ENCODE measurements at regions not wholly inside any gene's neighbourhood (a gene's known extent, or its start where the extent isn't known, plus 50 kb on each side); places are given as distances from the start of the nearest gene placed in this dataset.

DNA sequence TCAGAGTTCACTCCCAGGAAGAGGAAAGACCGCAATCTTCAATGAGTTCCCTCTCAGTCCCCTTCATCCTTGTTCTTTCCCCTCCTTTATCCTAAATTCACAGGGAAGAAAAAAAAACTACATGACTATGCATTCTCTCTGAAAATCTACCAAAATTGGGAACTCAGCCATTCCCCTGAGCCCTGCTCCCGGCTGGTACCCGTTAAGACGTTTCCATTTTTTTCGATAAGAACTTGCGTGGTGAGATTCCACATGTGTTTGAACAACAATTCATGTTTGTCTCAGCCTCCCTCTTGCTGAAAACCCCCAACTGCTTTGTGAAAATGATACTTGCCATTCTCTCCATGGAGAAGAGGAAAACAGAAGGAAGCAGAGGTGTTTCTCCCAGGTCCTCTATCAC is 318.7 kb upstream of the ID2 start:
- H3K9me3 ChIP-seq (ENCODE audit: low read length) = no peaks in the 10 kb centered on the region
- H3K4me3 ChIP-seq (ENCODE audit: low read length) = no peak overlapping the region
- H3K79me2 ChIP-seq (replicated peaks; ENCODE audit: insufficient read depth, low read length) = no peaks in the 10 kb centered on the region
- H3K9ac ChIP-seq (ENCODE audit: low read length) = no peak overlapping the region
- no peak overlapping the region for H3K27ac ChIP-seq (ENCODE audit: low read length)
- no peaks in the 10 kb centered on the region for H3K36me3 ChIP-seq (ENCODE audit: insufficient read depth, low read length)
- no peak overlapping the region for H2AFZ ChIP-seq (ENCODE audit: low read depth, low read length)
- H4K20me1 ChIP-seq (ENCODE audit: insufficient read depth) = no peaks in the 10 kb centered on the region
- no peaks in the 10 kb centered on the region for H3K9me2 ChIP-seq (ENCODE audit: insufficient read depth, low read length)
- no peak overlapping the region for H3K4me2 ChIP-seq (ENCODE audit: low read length)
- no peaks in the 10 kb centered on the region for H3F3A ChIP-seq (ENCODE audit: insufficient read depth, low read length, poor library complexity, severe bottlenecking)
- no peak for TF ChIP-seq TAF1 (IDR thresholded peaks at IDR 0.05; ENCODE audit: low read depth)
- TF ChIP-seq, protein P1, sequence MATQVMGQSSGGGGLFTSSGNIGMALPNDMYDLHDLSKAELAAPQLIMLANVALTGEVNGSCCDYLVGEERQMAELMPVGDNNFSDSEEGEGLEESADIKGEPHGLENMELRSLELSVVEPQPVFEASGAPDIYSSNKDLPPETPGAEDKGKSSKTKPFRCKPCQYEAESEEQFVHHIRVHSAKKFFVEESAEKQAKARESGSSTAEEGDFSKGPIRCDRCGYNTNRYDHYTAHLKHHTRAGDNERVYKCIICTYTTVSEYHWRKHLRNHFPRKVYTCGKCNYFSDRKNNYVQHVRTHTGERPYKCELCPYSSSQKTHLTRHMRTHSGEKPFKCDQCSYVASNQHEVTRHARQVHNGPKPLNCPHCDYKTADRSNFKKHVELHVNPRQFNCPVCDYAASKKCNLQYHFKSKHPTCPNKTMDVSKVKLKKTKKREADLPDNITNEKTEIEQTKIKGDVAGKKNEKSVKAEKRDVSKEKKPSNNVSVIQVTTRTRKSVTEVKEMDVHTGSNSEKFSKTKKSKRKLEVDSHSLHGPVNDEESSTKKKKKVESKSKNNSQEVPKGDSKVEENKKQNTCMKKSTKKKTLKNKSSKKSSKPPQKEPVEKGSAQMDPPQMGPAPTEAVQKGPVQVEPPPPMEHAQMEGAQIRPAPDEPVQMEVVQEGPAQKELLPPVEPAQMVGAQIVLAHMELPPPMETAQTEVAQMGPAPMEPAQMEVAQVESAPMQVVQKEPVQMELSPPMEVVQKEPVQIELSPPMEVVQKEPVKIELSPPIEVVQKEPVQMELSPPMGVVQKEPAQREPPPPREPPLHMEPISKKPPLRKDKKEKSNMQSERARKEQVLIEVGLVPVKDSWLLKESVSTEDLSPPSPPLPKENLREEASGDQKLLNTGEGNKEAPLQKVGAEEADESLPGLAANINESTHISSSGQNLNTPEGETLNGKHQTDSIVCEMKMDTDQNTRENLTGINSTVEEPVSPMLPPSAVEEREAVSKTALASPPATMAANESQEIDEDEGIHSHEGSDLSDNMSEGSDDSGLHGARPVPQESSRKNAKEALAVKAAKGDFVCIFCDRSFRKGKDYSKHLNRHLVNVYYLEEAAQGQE (IDR thresholded peaks at IDR 0.05; ENCODE audit: borderline replicate concordance) = no peak
- TF ChIP-seq, protein P2, sequence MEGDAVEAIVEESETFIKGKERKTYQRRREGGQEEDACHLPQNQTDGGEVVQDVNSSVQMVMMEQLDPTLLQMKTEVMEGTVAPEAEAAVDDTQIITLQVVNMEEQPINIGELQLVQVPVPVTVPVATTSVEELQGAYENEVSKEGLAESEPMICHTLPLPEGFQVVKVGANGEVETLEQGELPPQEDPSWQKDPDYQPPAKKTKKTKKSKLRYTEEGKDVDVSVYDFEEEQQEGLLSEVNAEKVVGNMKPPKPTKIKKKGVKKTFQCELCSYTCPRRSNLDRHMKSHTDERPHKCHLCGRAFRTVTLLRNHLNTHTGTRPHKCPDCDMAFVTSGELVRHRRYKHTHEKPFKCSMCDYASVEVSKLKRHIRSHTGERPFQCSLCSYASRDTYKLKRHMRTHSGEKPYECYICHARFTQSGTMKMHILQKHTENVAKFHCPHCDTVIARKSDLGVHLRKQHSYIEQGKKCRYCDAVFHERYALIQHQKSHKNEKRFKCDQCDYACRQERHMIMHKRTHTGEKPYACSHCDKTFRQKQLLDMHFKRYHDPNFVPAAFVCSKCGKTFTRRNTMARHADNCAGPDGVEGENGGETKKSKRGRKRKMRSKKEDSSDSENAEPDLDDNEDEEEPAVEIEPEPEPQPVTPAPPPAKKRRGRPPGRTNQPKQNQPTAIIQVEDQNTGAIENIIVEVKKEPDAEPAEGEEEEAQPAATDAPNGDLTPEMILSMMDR (IDR thresholded peaks at IDR 0.05; ENCODE audit: poor library complexity, severe bottlenecking) = no peak
- no peaks in the 10 kb centered on the region for H3K27me3 ChIP-seq (ENCODE audit: insufficient read depth, low read depth, low read length)

DNA sequence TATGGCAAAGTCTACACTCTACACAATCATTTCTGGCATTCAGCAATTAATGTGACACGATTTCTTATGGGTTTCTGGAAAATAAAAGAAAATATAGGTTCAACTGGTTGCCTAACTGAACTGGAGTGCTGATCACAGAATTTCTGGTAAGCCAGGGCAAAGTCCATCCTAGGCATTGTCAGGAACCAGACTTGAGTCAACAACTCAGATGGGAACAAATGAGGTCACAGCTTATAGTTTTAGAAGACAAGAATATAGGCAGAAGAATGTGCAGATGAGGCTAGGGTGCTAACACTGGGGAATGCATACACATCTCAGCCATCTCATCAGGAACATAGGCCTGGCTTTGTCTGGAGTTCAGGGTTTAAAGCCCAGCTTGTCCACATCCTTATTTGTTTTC is 317.2 kb upstream of the ID2 start:
- Histone ChIP-seq H3K27me3 (ENCODE audit: insufficient read depth, low read depth, low read length) (no peaks in the 10 kb centered on the region), H2AFZ (ENCODE audit: low read depth, low read length) (no peak overlapping the region), H3K9me2 (ENCODE audit: insufficient read depth, low read length) (no peaks in the 10 kb centered on the region), H3K4me2 (ENCODE audit: low read length) (no peak overlapping the region), H3K9ac (ENCODE audit: low read length) (no peak overlapping the region), H3K36me3 (ENCODE audit: insufficient read depth, low read length) (no peaks in the 10 kb centered on the region), H3K27ac (ENCODE audit: low read length) (no peak overlapping the region), H3K9me3 (ENCODE audit: low read length) (no peaks in the 10 kb centered on the region), H3F3A (ENCODE audit: insufficient read depth, low read length, poor library complexity, severe bottlenecking) (no peaks in the 10 kb centered on the region), H3K4me3 (ENCODE audit: low read length) (no peak overlapping the region), H3K79me2 (replicated peaks; ENCODE audit: insufficient read depth, low read length) (no peaks in the 10 kb centered on the region), H4K20me1 (ENCODE audit: insufficient read depth) (no peaks in the 10 kb centered on the region)
- TF ChIP-seq EZH2 (IDR thresholded peaks at IDR 0.05; ENCODE audit: borderline replicate concordance, insufficient read depth, low read length, poor library complexity, severe bottlenecking) = no peak

DNA sequence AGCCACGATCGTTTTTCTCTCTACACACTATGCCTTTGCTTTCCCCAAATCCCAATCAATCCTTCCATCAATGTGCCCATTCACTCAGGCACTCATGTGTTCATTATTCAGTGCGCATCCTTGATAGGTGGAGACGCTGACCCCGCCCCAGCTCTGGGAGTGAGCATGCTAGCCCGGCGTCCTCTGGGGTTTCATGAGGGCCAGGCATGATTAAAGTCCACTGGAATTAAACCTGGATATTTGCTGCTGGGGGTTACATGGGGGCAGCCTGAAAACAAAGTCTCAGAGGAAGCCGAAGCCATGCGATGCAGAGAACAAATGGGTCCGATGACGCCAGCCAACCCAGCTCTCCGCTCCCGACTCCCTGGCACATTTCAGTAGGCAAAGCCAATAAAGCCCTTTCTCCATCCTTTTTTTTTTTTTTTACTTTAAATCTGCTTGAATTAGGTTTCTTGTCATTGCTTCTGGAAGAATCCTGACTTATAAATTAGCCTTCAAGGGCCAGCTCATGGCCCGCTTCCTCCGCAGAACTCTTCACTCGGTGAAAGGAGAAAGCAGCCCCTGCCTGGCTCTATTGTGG is 316.4 kb upstream of the ID2 start:
- no peaks in the 10 kb centered on the region for H4K20me1 ChIP-seq (ENCODE audit: insufficient read depth)
- no peaks in the 10 kb centered on the region for H3K9me3 ChIP-seq (ENCODE audit: low read length)
- no peak overlapping the region for H3K27ac ChIP-seq (ENCODE audit: low read length)
- H3K79me2 ChIP-seq (replicated peaks; ENCODE audit: insufficient read depth, low read length) = no peaks in the 10 kb centered on the region
- H3K36me3 ChIP-seq (ENCODE audit: insufficient read depth, low read length) = no peaks in the 10 kb centered on the region
- H3F3A ChIP-seq (ENCODE audit: insufficient read depth, low read length, poor library complexity, severe bottlenecking) = no peaks in the 10 kb centered on the region
- H2AFZ ChIP-seq (ENCODE audit: low read depth, low read length) = no peak overlapping the region
- no peaks in the 10 kb centered on the region for H3K9me2 ChIP-seq (ENCODE audit: insufficient read depth, low read length)
- H3K27me3 ChIP-seq (ENCODE audit: insufficient read depth, low read depth, low read length) = no peaks in the 10 kb centered on the region
- TF ChIP-seq SMC3 (conservative IDR thresholded peaks at IDR 0.05; ENCODE audit: poor library complexity) = no peak
- TF ChIP-seq RAD21 (conservative IDR thresholded peaks at IDR 0.05) = no peak
- no peak for TF ChIP-seq EP300 (conservative IDR thresholded peaks at IDR 0.05; ENCODE audit: poor library complexity, severe bottlenecking)
- TF ChIP-seq, protein P2 (IDR thresholded peaks at IDR 0.05; ENCODE audit: poor library complexity, severe bottlenecking) = no peak
- no peak for TF ChIP-seq POLR2AphosphoS5 (IDR thresholded peaks at IDR 0.05)
- TF ChIP-seq MXI1 (conservative IDR thresholded peaks at IDR 0.05; ENCODE audit: poor library complexity, severe bottlenecking) = no peak
- TF ChIP-seq, protein P1 (IDR thresholded peaks at IDR 0.05; ENCODE audit: borderline replicate concordance) = no peak
- TF ChIP-seq TAF1 (IDR thresholded peaks at IDR 0.05; ENCODE audit: low read depth) = no peak
- no peak for TF ChIP-seq EZH2 (IDR thresholded peaks at IDR 0.05; ENCODE audit: borderline replicate concordance, insufficient read depth, low read length, poor library complexity, severe bottlenecking)
- H3K9ac ChIP-seq (ENCODE audit: low read length) = no peak overlapping the region
- H3K4me2 ChIP-seq (ENCODE audit: low read length) = no peak overlapping the region
- no peak overlapping the region for H3K4me3 ChIP-seq (ENCODE audit: low read length)

Measured in neural cell (in vitro differentiated cells).